Skeletal muscle tissue (tissue), 3 donors: ENCODE measurements at regions not wholly inside any gene's neighbourhood (a gene's known extent, or its start where the extent isn't known, plus 50 kb on each side); places are given as distances from the start of the nearest gene placed in this dataset.
"Not testable (repeated sequence)": the region's sequence is repeated elsewhere in the genome, so short reads cannot be mapped to it uniquely, and the experiment has no call there.

ENCODE experiments used
- H3K27ac ChIP-seq: one replicate; pipeline ENCODE4 v1.7.0; 2013; ENCODE audit warnings: mild to moderate bottlenecking, low read depth, low read length, inconsistent platforms
- H3K27me3 ChIP-seq, 3 donors: one replicate each; pipeline ENCODE4 v1.7.0; 2013; ENCODE audit warnings: low read length in 3 of 3; ENCODE audit not compliant: control insufficient read depth in 3 of 3, insufficient read depth in 3 of 3
- H3K36me3 ChIP-seq, 3 donors: one replicate each; pipeline ENCODE4 v1.7.0; 2013; ENCODE audit warnings: low read length in 3 of 3; ENCODE audit not compliant: control insufficient read depth in 3 of 3, insufficient read depth in 3 of 3
- H3K4me1 ChIP-seq, 3 donors: one replicate each; pipeline ENCODE4 v1.7.0; 2013; ENCODE audit warnings: low read length in 3 of 3, mild to moderate bottlenecking in 3 of 3; ENCODE audit not compliant: control insufficient read depth in 3 of 3, insufficient read depth in 3 of 3
- H3K4me3 ChIP-seq, 3 donors: one replicate each; pipeline ENCODE4 v1.7.0; 2013; ENCODE audit warnings: low read length in 3 of 3
- H3K9ac ChIP-seq, 3 donors: one replicate each; pipeline ENCODE4 v1.7.0; 2013; ENCODE audit warnings: low read length in 3 of 3, mild to moderate bottlenecking in 3 of 3, moderate library complexity in 2 of 3, low read depth in 1 of 3
- H3K9me3 ChIP-seq, 3 donors: one replicate each; pipeline ENCODE4 v1.7.0; 2013; ENCODE audit warnings: low read length in 3 of 3; ENCODE audit not compliant: control insufficient read depth in 3 of 3
- donor health status: Osteomylitis.

DNA sequence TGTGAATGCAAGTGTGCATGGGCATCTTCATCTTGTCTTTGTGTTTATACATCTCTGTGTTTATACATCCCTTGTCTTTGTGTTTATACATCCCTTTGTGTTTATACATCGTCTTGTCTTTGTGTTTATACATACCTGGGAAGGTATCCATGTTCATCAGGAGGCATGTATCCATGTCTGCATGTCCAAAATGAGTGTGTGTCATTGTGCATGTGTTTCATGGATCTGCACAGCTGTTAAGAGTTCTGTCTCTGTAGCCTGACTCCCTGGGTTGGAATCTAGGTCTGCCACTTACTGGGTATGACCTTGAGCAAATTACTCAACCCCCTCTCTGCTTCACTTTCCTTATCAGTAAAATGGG is 50.1 kb upstream of the SIRPA start:
- Histone ChIP-seq H3K9me3 (no peaks in the 10 kb centered on the region), H3K9ac (no peak overlapping the region), H3K4me1 (peaks cover 5 to 12% (median 11%) of the 10 kb centered on the region in 3 donors), H3K27me3 (peaks cover 0 to 2% (median 0%) of the 10 kb centered on the region in 3 donors), H3K36me3 (no peaks in the 10 kb centered on the region), H3K27ac (no peak overlapping the region), H3K4me3 (no peak overlapping the region)

DNA sequence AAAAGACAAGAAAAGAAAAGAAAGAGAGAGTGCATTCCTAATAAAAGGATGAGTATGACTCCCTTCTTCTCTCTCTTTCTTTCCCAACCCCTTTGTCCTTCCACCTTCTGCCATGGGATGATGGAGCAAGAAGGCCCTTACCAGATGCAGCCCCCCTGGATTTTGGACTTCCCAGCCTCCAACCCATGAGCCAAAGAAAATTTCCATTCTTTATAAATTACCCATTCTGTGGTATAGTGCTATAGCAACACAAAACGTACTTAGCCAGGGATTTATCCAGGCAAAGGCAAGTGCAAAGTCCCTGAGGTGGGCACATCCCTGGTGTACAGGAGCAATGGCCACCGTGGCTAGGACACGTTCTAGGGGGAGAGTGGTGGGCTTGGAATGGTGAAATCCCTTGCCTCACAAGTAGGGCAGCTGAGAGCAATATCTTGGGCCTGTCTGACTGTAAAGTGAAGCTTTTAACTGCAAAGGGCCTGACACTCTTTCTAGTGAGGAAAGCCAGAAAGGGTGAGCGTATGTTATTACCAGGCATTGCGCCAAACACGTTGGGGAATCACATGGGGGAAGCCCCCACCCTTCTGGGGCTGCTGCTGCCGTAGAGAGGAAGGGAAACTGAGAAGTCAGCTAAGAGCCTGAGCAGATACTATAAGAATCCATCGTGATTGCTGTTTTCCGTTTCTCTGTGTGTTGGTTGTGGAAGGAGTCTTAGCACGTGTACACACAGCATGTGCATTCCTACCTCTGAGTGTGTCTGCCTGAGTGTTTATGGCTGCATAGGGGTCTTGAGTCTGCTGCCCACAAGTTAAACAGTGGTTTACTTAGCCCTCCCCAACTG is 50.7 kb upstream of the SIRPA start:
- Histone ChIP-seq H3K27ac (no peak overlapping the region), H3K27me3 (peaks cover 0 to 2% (median 0%) of the 10 kb centered on the region in 3 donors), H3K9ac (peak overlapping the region in 1 of 3 donors; percentile 16), H3K4me3 (no peak overlapping the region), H3K36me3 (no peaks in the 10 kb centered on the region), H3K4me1 (peaks cover 5 to 12% (median 11%) of the 10 kb centered on the region in 3 donors), H3K9me3 (no peaks in the 10 kb centered on the region)

DNA sequence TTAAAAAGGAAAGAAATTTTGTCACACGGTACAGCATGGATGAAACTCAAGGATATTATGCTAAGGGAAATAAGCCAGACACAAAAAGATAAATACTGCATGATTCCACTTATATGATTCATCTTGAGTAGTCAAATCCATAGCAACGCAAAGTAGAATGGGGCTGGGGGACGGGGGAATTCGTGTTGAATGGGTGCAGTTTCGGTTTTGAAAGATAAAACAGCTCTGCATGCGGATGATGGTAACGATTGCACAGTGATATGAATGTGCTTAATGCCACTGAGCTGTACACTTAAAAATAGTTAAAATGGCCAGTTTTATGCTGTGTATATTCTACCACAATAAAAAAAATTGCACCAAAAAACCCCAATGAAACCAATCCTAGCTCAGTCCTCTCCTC is 52.9 kb upstream of the SIRPA start:
- Histone ChIP-seq H3K4me1 (peaks cover 5 to 12% (median 11%) of the 10 kb centered on the region in 3 donors), H3K27me3 (peaks cover 0 to 16% (median 0%) of the 10 kb centered on the region in 3 donors), H3K9me3 (no peaks in the 10 kb centered on the region), H3K36me3 (no peaks in the 10 kb centered on the region), H3K27ac (no peak overlapping the region), H3K9ac (no peak overlapping the region), H3K4me3 (no peak overlapping the region)

DNA sequence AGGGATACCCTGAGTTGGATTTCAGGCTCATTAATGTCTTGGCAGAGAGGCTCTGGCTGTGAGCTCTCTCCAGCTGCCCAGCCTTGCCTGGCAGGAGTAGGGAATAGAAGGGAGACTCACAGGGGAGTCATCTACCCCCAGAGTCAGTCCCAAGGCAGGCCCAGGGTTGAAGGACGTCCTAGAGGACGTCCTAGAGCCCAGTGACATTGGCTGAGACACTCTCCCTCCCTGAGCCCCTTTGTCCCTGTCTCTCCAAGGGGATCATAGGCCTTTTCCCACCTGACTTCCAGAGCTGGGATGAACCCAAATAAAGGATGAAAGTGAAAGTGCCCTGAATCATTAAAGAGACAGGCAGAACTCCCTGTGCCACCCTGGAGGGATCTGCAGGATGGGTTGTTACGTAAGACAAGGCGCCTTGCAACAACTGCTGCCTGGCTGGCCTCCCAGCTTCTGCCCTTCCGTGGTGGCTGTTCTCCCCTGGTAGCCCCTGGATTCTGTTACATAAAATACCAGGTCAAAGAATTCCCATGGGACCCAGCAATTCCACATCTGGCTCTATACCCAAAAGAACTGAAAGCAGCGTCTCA is 53.6 kb upstream of the SIRPA start:
- Histone ChIP-seq H3K4me1 (peaks cover 5 to 12% (median 11%) of the 10 kb centered on the region in 3 donors), H3K27ac (no peak overlapping the region), H3K4me3 (no peak overlapping the region), H3K27me3 (peaks cover 0 to 16% (median 0%) of the 10 kb centered on the region in 3 donors), H3K9ac (peak overlapping the region in 1 of 3 donors; percentile 8), H3K9me3 (no peaks in the 10 kb centered on the region), H3K36me3 (no peaks in the 10 kb centered on the region)

DNA sequence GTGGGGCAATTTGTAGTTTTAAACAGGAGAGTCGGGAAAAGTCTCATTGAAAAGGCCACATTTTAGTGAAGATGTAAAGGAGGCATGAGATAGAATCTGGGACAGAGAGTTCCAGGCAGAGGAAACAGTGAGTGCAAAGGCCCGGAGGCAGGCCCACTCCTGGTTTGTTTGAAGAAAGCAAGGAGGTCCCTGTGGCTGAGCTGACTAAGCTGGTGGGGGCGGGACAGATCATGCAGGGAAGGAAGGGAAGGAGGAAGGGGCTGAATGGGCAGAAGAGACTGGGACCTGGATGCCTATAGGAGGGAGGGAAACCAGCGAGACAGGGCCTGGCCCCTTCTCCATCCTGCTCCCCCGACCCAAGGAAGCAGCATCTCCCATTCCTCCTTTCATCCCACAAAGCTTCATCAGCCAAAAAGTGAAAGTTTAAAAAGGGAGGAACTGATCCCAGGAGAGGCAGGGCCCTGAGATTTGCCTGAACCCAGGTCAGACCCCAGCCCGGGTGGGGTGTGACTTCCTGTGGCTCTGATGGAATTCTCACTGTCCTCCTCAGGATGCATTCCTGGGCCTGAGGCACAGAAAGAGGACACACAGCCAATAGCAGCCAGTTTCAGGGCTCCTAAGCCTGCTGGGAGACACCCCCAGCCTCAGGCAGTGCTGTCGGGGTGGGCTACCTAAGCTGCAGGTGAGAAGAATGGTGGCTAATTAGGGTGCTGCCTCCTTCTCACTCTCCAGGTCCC is 54.2 kb upstream of the SIRPA start:
- no peaks in the 10 kb centered on the region for H3K36me3 ChIP-seq
- no peak overlapping the region for H3K4me3 ChIP-seq
- no peaks in the 10 kb centered on the region for H3K9me3 ChIP-seq
- H3K9ac ChIP-seq, result peak overlapping the region in 1 of 3 donors; percentile 8
- no peak overlapping the region for H3K27ac ChIP-seq
- H3K4me1 ChIP-seq, result peaks cover 5 to 12% (median 11%) of the 10 kb centered on the region in 3 donors
- peaks cover 0 to 16% (median 3%) of the 10 kb centered on the region in 3 donors for H3K27me3 ChIP-seq

DNA sequence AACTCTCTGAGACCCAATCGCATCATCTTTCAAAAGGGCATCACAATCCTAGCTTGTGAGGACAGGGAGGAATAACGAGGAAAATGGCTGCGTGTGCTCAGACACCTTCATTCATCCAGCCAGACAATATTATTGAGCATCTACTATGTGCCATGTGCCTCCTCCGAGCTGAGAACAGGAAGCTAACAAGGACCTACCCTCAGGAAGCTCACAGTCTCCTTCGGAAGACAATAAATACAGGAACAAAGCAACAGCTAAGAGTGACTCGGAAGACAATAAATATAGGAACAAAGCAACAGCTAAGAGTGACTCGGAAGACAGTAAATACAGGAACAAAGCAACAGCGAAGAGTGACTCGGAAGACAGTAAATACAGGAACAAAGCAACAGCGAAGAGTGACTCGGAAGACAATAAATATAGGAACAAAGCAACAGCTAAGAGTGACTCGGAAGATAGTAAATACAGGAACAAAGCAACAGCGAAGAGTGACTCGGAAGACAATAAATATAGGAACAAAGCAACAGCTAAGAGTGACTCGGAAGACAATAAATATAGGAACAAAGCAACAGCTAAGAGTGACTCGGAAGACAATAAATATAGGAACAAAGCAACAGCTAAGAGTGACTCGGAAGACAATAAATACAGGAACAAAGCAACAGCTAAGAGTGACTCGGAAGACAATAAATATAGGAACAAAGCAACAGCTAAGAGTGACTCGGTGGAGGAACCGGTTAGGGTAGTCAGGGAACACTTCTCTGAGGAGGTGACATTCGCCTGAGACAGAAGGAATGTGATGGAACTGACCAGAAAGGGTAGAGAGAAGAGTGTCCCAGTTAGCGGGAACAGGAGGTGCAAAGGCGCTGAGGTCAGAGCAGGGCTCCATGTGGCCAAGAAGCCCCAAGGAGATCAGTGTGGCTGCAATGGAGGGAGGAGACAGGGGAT is 55.6 kb upstream of the SIRPA start:
- peak overlapping the region; percentile 54 for H3K27ac ChIP-seq
- peaks cover 5 to 12% (median 6%) of the 10 kb centered on the region in 3 donors for H3K4me1 ChIP-seq

DNA sequence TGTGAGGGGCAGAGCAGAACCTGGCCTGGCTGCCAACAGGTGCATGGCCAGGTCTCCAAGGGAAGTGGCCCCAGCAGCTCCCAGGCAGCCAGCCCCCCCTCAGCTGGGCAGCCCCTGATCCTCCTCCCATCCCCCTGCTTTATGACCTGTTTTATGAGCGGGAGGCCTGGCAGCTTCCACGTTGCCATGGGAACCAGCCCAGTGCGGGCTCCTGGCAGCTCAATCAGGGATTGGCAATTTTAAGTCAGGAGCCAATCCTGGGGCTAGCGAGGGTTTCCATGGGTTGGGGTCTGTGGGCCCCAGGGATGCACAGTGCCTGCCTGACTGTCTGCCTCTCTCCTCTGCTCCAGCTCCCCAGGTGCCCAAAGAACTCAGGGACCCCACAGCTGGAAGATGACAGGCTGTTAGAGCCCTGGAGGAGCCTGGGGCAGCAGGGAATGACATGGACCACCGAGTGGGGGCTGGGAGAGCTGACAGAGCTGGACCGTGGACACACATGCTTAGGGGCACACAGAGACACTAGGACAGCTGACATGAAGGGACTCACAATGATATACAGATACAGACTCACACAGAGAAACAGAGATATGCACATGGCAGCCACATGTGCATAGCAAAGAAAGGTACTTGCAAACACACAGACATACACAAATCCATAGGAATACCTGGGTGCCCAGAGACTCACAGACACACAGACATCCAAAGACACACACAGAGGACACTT is 56.5 kb upstream of the SIRPA start:
- Histone ChIP-seq H3K36me3 (no peaks in the 10 kb centered on the region), H3K27ac (no peak overlapping the region), H3K4me1 (peaks cover 5 to 12% (median 6%) of the 10 kb centered on the region in 3 donors), H3K9me3 (no peaks in the 10 kb centered on the region), H3K4me3 (no peak overlapping the region), H3K27me3 (peaks cover 0 to 16% (median 3%) of the 10 kb centered on the region in 3 donors), H3K9ac (no peak overlapping the region)

More for the DNA sequence above, 55.6 kb upstream of the SIRPA start:
- H3K36me3 ChIP-seq, H3K4me3 ChIP-seq, H3K9ac ChIP-seq, H3K9me3 ChIP-seq: not testable (repeated sequence)
- H3K27me3 ChIP-seq, result peaks cover 0 to 16% (median 3%) of the 10 kb centered on the region in 3 donors

DNA sequence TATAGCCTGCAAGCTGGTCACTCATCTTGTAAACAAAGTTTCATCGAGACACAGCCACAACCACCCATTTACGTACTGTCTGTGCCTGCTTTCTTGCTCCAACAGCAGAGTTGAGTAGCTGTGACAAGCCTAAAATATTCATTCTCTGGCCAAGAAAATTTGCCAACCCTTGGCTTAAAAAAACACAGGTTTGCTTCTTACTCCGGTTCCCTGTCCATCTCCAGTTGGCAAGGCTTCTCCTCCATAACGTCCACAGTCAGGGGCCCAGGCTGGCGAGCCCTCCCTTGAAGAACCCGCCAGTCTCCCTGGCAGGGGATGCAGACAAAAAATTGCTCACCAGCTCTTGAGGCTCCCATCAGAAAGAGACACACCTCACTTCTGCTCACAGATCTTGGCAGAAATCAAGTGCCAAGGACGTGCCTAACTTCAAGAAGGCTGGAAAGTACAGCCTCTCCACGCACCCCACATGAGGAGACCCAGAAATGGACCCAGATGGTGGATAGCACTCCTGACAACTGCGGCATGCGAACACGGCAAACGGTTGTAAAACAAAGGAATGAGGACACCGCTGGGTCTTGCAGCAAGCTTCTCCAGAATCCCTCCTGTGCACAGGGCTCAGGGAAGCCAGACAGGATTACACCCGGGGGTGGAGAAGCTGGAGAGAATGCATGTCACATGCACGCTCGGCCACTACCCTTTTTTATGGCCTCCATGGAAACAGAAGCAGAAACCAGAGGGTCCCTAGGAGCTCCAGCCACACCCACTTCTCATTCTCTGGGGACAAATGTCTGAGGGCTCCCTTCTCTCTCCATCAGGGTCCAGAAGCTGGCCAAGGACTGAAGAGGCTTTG is 59.8 kb upstream of the SIRPA start:
- no peak overlapping the region for H3K27ac ChIP-seq

More for the DNA sequence above, 59.8 kb upstream of the SIRPA start:
- no peaks in the 10 kb centered on the region for H3K9me3 ChIP-seq
- no peak overlapping the region for H3K4me3 ChIP-seq
- H3K9ac ChIP-seq, result no peak overlapping the region
- H3K27me3 ChIP-seq, result peaks cover 0 to 21% (median 3%) of the 10 kb centered on the region in 3 donors
- H3K36me3 ChIP-seq, result no peaks in the 10 kb centered on the region
- peaks cover 4 to 12% (median 8%) of the 10 kb centered on the region in 3 donors for H3K4me1 ChIP-seq
